Left lung (tissue), 4 donors: ENCODE measurements at regions not wholly inside any gene's neighbourhood (a gene's known extent, or its start where the extent isn't known, plus 50 kb on each side); places are given as distances from the start of the nearest gene placed in this dataset.
"Not testable (repeated sequence)": the region's sequence is repeated elsewhere in the genome, so short reads cannot be mapped to it uniquely, and the experiment has no call there.

Experiments used
- ATAC-seq: fragments of 200-7000 bp; cut with Tn5 transposase; one replicate; pipeline ENCODE4 v1.9.1; 2020; ENCODE audit warnings: moderate library complexity
- DNase-seq, 4 donors: peaks; one replicate each; pipeline ENCODE4 v3.0.0-alpha.2; 2013 to 2020
- H3K27ac ChIP-seq, 2 donors: fragments of 200-600 bp; sonication (generic) in 1 of 2; one replicate each; pipeline versions ENCODE4 v1.5.0 to v1.8.0; 2020 to 2021
- H3K27me3 ChIP-seq, 2 donors: fragments of 200-600 bp; sonication (generic) in 1 of 2; one replicate each; pipeline versions ENCODE4 v1.5.0 to v1.8.0; 2020 to 2021
- H3K36me3 ChIP-seq, 2 donors: fragments of 200-600 bp; sonication (generic) in 1 of 2; one replicate each; pipeline versions ENCODE4 v1.5.0 to v1.8.0; 2020 to 2021
- H3K4me1 ChIP-seq, 2 donors: fragments of 200-600 bp; one replicate each; pipeline ENCODE4 v1.8.0; 2021
- H3K4me3 ChIP-seq, 2 donors: fragments of 200-600 bp; sonication (generic) in 1 of 2; one replicate each; pipeline versions ENCODE4 v1.5.0 to v1.8.0; 2020 to 2021; ENCODE audit warnings: mild to moderate bottlenecking in 1 of 2
- H3K9me3 ChIP-seq, 2 donors: fragments of 200-600 bp; sonication (generic) in 1 of 2; one replicate each; pipeline versions ENCODE4 v1.5.0 to v1.8.0; 2020 to 2021
- intact Hi-C, 2 donors: fragments of 100-400 bp; cut with DNase I; formaldehyde crosslinking; loops; one replicate each; pipeline versions ENCODE4 v1.11.2 to v1.14.2; 2022
- TF ChIP-seq, protein P1 (sequence below), 2 donors: fragments of 200-600 bp; sonication (generic) in 1 of 2; IDR thresholded peaks; one replicate each; pipeline versions ENCODE4 v1.5.0 to v1.8.0; 2021; ENCODE audit warnings: antibody characterized with exemption in 2 of 2
- donor health status: DM: no; HTN: yes; CAD: no.
- donor health status: DM: no; HTN: no; CAD: no.

DNA sequence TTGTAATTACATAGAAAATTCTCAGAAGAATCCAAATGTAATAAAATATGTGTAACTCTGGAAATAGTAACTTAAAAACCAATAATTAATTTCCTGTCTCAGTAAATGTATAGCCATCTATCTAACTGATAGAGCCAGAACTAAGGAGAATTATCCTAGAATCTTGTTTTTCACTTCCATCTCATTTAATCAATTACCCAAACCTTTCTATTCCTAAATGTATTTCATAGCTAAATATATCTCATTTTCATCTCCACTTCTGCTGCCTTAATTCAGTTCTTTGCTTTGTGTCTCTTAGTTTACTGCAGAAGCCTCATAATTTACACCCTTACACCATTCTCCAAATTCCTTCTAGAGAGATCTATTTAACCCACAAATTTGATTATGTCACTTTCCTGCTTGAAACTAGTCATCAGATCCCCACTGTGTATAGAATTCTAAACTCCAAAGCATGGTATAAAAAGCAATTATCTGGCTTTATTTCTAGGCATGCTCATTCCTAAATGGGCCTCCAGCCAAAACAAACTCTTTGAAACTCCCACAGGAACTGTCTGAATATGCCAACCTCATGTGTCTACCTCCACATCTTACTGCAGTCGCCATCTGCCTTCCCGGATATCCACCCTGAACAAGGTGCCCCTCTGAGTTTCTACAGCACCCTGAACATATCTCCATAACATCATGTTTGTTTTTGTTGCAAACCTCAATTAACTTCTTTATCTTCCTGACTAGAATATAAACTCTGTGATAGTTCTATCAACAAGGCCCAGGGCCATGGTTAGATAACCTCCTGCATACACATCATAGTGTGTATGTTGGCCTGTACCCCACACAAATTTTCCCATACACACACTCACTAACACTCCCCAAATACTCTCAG lies 70.5 kb upstream of the ADTRP start:
- Histone ChIP-seq H3K36me3 (no peaks in the 10 kb centered on the region), H3K4me1 (peaks cover 4 to 16% of the 10 kb centered on the region in 2 donors), H3K9me3 (no peaks in the 10 kb centered on the region), H3K27me3 (no peaks in the 10 kb centered on the region), H3K27ac (no peak overlapping the region), H3K4me3 (no peak overlapping the region)
- ATAC-seq (no peak), DNase-seq (peak in 1 of 4 donors; percentile 21)
- TF ChIP-seq, protein P1, sequence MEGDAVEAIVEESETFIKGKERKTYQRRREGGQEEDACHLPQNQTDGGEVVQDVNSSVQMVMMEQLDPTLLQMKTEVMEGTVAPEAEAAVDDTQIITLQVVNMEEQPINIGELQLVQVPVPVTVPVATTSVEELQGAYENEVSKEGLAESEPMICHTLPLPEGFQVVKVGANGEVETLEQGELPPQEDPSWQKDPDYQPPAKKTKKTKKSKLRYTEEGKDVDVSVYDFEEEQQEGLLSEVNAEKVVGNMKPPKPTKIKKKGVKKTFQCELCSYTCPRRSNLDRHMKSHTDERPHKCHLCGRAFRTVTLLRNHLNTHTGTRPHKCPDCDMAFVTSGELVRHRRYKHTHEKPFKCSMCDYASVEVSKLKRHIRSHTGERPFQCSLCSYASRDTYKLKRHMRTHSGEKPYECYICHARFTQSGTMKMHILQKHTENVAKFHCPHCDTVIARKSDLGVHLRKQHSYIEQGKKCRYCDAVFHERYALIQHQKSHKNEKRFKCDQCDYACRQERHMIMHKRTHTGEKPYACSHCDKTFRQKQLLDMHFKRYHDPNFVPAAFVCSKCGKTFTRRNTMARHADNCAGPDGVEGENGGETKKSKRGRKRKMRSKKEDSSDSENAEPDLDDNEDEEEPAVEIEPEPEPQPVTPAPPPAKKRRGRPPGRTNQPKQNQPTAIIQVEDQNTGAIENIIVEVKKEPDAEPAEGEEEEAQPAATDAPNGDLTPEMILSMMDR (IDR thresholded peaks at IDR 0.05): no peak
- intact Hi-C loops: no loop called here

DNA sequence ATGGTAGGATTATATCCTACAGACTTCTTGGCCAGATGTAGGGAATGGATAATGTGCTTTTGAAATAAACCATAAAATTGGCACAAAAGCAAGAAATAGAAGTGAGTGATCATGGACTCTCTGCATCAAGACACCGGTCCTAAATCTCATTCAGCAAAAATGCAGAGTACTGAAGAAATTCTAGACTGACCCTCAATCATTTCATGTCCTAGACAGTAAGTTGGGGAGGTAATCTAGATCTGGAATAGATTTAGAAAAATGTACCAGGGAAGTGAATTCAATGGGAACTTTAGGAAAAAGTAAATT lies 69.7 kb upstream of the ADTRP start:
- H3K27ac ChIP-seq: no peak overlapping the region
- no peak for ATAC-seq
- H3K36me3 ChIP-seq: no peaks in the 10 kb centered on the region
- no peaks in the 10 kb centered on the region for H3K9me3 ChIP-seq
- no peaks in the 10 kb centered on the region for H3K27me3 ChIP-seq
- TF ChIP-seq, protein P1 (IDR thresholded peaks at IDR 0.05): no peak
- intact Hi-C loops: no loop called here
- H3K4me3 ChIP-seq: no peak overlapping the region
- DNase-seq: no peak
- H3K4me1 ChIP-seq: peaks cover 0 to 8% of the 10 kb centered on the region in 2 donors

- Histone ChIP-seq H3K4me1 (peaks cover 0 to 5% of the 10 kb centered on the region in 2 donors), H3K36me3 (no peaks in the 10 kb centered on the region), H3K27ac (no peak overlapping the region), H3K9me3 (no peaks in the 10 kb centered on the region), H3K27me3 (no peaks in the 10 kb centered on the region), H3K4me3 (no peak overlapping the region)
- ATAC-seq (no peak), DNase-seq (no peak)
- TF ChIP-seq, protein P1 (IDR thresholded peaks at IDR 0.05): no peak
- intact Hi-C loops: no loop called here
Measured at GRCh38 chr6:11847515-11848345, 69.1 kb upstream of the ADTRP start.

DNA sequence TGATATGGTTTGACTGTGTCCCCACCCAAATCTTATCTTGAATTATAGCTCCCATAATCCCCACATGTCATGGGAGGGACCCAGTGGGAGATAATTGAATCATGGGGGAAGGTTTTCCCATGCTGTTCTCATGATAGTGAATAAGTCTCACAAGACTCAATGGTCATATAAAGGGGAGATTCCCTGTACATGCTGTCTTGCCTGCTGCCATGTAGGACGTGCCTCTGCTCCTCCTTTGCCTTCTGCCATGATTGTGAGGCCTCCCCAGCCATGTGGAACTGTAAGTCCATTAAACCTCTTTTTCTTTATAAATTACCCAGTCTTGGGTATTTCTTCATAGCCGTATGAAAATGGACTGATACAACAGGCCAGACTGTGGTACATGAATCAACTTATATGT lies 68.5 kb upstream of the ADTRP start:
- DNase-seq, ATAC-seq, intact Hi-C loops, H3K36me3 ChIP-seq, H3K4me1 ChIP-seq, H3K27ac ChIP-seq, H3K27me3 ChIP-seq, H3K4me3 ChIP-seq, H3K9me3 ChIP-seq: not testable (repeated sequence)

DNA sequence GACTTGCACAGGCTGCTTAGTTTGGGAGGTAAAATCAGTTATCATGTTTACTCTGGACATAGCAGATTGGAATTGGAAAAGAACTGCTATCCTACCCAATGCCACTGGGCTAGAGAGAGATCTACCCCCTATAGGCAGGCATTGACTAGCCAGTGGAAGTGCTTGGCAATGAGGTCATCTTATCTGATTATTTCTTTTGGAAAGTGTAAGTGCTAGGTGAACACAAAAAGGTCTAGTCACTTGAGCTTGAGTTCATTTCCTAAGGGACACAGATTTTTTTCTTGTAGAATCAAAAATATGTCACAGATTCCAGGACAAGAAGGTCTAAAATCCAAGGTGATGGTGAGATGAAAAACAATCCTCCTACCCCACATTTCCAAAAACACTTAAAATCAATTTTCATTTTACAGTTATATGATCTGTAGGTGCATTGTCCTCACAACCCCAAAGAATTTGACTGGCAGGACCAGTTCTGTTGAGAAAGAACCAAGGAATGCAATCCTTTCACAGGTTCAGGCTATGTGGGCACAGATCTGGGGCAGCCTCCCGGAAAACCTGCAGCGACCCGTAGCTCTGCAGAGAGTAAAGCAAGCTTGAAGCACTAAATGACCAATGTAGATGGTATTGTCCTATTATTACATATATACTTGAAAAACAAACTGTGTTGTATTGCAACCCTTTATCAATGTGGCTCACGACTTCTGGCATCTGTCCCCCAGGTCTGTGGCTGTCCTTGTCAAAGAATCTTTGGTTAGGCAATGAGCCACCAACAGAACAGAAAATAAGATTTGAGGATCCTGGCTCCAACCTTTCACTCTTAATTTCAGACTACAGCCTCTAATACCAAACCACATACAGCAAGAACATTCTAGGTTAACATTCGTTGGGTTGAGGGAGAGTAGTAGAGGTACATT lies 67.3 kb upstream of the ADTRP start:
- no peaks in the 10 kb centered on the region for H3K36me3 ChIP-seq
- H3K27me3 ChIP-seq: no peaks in the 10 kb centered on the region
- ATAC-seq (no peak), DNase-seq (no peak)
- H3K4me1 ChIP-seq: no peaks in the 10 kb centered on the region
- intact Hi-C loops: no loop called here
- no peak overlapping the region for H3K4me3 ChIP-seq
- no peak overlapping the region for H3K27ac ChIP-seq
- TF ChIP-seq, protein P1 (IDR thresholded peaks at IDR 0.05): no peak
- H3K9me3 ChIP-seq: no peaks in the 10 kb centered on the region

DNA sequence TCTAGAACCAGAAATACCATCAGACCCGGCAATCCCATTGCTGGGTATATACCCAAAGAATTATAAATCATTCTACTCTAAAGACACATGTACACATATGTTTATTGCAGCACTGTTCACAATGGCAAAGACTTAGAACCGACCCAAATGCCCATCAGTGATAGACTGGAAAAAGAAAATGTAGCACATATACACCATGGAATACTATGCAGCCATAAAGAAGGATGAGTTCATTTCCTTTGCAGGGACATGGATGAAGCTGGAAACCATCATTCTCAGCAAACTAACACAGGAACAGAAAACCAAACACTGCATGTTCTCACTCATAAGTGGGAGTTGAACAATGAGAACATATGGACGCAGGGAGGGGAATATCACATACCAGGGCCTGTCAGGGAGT lies 64.2 kb upstream of the ADTRP start:
- H3K27me3 ChIP-seq, H3K36me3 ChIP-seq, DNase-seq, H3K27ac ChIP-seq, ATAC-seq, H3K9me3 ChIP-seq, H3K4me3 ChIP-seq, H3K4me1 ChIP-seq, intact Hi-C loops: not testable (repeated sequence)
